ENCODE measurements at regions not wholly inside any gene's neighbourhood (a gene's known extent, or its start where the extent isn't known, plus 50 kb on each side); places are given as distances from the start of the nearest gene placed in this dataset.

GRCh38 chr14:71585361-71585760 lies 346.9 kb upstream of the RGS6 start:
- DNase-seq: no peak

GRCh38 chr14:71586131-71586897 lies 345.9 kb upstream of the RGS6 start:
- no peak for DNase-seq

GRCh38 chr14:71588028-71588427 lies 344.2 kb upstream of the RGS6 start:
- DNase-seq: no peak

GRCh38 chr14:71588576-71589215 lies 343.5 kb upstream of the RGS6 start:
- DNase-seq: no peak

- no peak for DNase-seq
These were observed 342.6 kb upstream of the RGS6 start for GRCh38 chr14:71589609-71590008.

- DNase-seq: no peak
These were observed 342.1 kb upstream of the RGS6 start for GRCh38 chr14:71590131-71590530.

GRCh38 chr14:71591231-71591630 lies 341.0 kb upstream of the RGS6 start:
- no peak for DNase-seq

GRCh38 chr14:71591929-71592328 lies 340.3 kb upstream of the RGS6 start:
- DNase-seq: no peak

- DNase-seq: no peak
These were observed 339.9 kb upstream of the RGS6 start for GRCh38 chr14:71592361-71592760.

GRCh38 chr14:71593966-71594365 lies 338.3 kb upstream of the RGS6 start:
- DNase-seq: no peak

GRCh38 chr14:71594821-71595220 lies 337.4 kb upstream of the RGS6 start:
- DNase-seq: no peak

GRCh38 chr14:71595441-71595840 lies 336.8 kb upstream of the RGS6 start:
- DNase-seq: no peak

GRCh38 chr14:71597287-71597920 lies 334.8 kb upstream of the RGS6 start:
- DNase-seq: no peak

GRCh38 chr14:71597955-71598660 lies 334.1 kb upstream of the RGS6 start:
- DNase-seq: no peak

GRCh38 chr14:71600309-71600708 lies 331.9 kb upstream of the RGS6 start:
- DNase-seq: no peak

GRCh38 chr14:71602524-71602923 lies 329.7 kb upstream of the RGS6 start:
- no peak for DNase-seq

GRCh38 chr14:71604231-71604630 lies 328.0 kb upstream of the RGS6 start:
- DNase-seq: no peak

- DNase-seq: no peak
These were observed 326.2 kb upstream of the RGS6 start for GRCh38 chr14:71606064-71606463.

- no peak for DNase-seq
These were observed 325.7 kb upstream of the RGS6 start for GRCh38 chr14:71606575-71606974.

GRCh38 chr14:71607056-71607455 lies 325.2 kb upstream of the RGS6 start:
- DNase-seq: no peak

- DNase-seq: no peak
These were observed 322.1 kb upstream of the RGS6 start for GRCh38 chr14:71610149-71610548.

GRCh38 chr14:71610797-71611196 lies 321.4 kb upstream of the RGS6 start:
- DNase-seq: no peak

- no peak for DNase-seq
These were observed 319.1 kb upstream of the RGS6 start for GRCh38 chr14:71613168-71613567.

GRCh38 chr14:71616013-71616412 lies 316.2 kb upstream of the RGS6 start:
- no peak for DNase-seq
